Endothelial cell of hepatic sinusoid (primary cell): ENCODE measurements at regions not wholly inside any gene's neighbourhood (a gene's known extent, or its start where the extent isn't known, plus 50 kb on each side); places are given as distances from the start of the nearest gene placed in this dataset.

Source experiments
- in situ Hi-C: cut with HindIII; loops from 2 replicates; pipeline ENCODE4 v1.10.0; 2017; ENCODE audit warnings: low sequenced_read_pairs

- in situ Hi-C loops = no loop called here
Measured at GRCh38 chr3:147989344-147989743, 580.2 kb downstream of the ZIC1 start.

DNA sequence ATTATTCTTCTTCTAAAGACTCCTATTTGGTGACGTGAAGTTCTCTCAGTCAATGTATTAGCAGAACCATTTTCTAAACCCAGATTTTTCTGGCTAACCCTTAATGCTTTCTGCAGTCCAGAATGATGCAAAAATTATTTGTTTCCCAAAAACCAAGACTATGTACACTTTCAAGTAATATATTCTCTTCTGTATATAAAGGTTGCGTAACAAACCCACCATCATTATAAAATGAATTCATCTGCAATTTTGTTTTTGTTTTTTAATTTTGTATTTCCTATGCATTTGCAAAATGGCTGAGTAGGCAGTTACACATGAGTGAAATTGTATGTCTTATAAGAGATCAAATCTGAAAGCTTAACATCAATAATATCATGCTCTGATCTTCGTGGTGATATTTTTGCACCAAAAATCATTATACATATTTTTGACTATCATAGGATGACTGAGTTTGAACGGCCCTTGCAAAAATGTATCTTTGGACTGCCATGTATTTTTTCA, 593.6 kb downstream of the ZIC1 start:
- in situ Hi-C loops = no loop called here

DNA sequence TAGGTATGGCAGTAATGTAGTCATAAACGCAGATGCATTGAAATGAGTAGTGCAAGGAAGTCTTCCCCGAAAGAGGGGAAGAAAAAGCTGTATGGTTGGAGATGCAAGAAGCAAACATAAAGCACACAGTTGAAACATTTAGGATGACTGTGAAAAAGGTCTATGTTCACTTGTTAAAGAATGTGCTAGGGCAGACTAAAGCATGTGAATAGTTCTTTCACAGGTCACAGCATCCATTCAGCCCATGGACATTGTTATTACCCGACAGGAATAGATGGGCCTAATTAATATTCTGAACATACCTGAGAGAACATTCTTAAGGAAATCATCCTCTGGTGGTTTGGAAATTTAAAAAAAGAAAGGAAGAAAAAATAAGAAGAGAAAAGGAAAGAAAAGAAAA, 595.2 kb downstream of the ZIC1 start:
- in situ Hi-C loops = no loop called here

DNA sequence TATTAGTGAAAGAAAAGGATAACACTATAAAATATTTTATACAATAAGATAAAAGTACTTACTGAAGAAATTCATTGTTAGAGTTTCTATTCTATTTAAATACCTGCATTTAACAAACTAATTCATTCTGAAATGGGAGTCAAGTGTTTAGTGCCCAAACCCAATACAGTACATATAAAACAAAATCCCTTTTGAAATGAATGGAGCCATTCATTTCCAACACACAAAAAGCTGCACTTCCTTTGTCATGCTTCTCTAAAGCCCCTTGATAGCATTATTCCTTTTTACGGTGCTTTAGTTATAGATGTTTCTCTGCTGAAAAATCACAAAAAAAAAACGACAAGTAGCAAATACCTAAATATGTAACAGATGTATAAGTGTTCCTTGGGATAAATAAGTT, 596.3 kb downstream of the ZIC1 start:
- in situ Hi-C loops = no loop called here

- in situ Hi-C loops = no loop called here
Measured at GRCh38 chr3:148006508-148006907, 597.3 kb downstream of the ZIC1 start.

DNA sequence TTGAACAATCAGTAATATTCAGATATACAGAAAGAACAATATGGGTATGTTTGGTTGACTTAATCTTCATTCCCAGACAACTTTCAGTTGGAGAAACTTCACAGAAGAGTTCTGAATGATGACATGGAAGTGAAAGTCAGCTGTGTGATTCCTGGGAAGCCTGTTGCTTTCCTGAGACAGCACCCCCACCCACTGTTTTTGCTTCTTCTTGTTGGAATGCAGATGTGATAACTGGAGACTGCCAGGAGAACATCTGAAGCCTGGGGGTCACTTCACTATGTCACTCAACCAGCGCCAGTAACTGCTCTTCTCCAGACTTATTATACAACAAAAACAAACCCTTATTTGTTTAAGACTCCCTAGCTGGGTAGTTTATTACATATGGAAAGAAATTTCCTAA, 599.4 kb downstream of the ZIC1 start:
- in situ Hi-C loops = no loop called here

- in situ Hi-C loops = no loop called here
Measured at GRCh38 chr3:148020861-148021260, 611.7 kb downstream of the ZIC1 start.

- in situ Hi-C loops = no loop called here
Measured at GRCh38 chr3:148021381-148021780, 612.2 kb downstream of the ZIC1 start.

- in situ Hi-C loops = no loop called here
Measured at GRCh38 chr3:148023994-148024393, 614.8 kb downstream of the ZIC1 start.

- in situ Hi-C loops = no loop called here
Measured at GRCh38 chr3:148026009-148026588, 616.9 kb downstream of the ZIC1 start.

DNA sequence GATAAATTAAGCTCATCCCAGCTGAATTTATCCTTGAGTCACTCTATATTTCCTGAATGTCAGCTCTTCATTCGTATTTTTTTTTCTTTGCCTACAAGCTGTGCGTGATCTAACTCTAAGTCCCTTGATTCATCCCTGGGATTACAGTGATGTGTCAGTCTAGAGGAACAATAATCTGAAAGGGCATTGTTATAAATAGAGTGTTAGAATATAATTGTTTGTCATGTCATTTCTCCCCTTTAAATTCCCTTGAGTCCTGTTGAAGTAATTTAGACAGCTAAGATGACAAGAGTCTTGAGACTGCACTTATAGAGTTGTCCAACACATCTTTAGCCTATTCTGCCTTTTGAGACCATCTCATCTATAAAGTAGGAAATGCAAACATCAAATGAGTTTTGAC, 621.8 kb downstream of the ZIC1 start:
- in situ Hi-C loops = no loop called here

DNA sequence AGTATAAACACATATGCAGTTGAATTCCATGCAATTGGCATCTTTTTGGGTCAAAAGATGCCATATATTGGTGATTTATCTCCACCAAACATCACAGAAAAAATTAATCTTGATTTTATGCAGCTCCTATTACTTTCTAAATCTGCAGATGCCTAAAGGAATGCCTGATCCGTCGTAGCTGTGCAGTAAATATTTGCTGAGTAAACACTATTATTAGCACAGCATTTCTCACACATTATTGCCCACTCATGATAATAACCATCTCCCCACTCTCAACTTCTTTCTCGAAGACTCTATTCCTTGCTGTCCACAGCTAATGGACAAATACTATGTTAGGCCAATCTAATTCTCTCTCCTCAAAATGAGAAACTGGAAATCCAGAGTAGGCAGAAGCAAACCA, 625.2 kb downstream of the ZIC1 start:
- in situ Hi-C loops = no loop called here

DNA sequence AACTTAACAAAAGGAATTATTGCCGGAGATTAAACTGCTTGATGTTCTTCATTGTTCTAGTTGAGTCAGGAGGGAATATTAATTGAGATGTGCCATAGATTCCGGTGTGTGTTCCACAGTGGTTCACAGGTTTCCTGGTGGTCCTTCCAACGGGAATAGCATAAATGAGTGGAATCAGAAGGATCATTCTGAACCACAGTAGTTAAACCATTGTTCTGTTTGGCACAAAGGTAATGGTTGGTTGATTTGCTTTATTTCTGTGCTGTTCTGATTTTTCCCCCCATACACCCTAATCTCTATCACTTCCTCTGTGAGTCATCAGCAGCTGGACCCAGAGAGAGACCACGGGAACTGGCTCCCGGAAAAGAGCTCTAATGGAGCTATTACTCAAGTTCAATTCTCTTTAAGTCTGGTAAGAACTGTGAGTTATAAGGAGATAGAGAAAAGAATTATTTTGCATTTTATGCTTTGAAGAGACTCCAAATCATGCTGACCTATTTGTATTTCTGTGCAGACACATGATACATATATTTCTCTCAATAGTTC, 627.2 kb downstream of the ZIC1 start:
- in situ Hi-C loops = no loop called here

GRCh38 chr3:148042663-148043445, 633.7 kb downstream of the ZIC1 start:
- in situ Hi-C loops = no loop called here

- in situ Hi-C loops = no loop called here
Measured at GRCh38 chr3:148044151-148044550, 635.0 kb downstream of the ZIC1 start.

DNA sequence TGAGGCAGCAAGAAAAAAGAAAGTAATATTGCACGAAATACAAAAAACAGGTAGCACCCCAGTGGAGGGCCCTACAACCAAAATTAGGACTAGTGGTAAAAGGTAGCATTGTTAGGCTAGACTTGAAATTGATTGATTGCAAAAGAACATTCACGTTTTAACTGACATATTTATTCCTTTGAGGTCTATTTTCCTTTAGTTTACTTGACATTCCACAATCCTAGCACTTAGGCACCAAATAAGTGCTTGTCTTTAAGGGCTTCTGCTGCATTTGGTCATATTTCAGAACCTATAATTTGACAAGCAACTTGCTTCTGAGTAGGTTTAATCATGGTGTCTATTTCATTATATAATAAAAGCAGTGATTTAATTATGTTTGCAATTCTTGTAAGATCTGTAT, 642.7 kb upstream of the AGTR1 start:
- in situ Hi-C loops = no loop called here

GRCh38 chr3:148062590-148062989, 635.1 kb upstream of the AGTR1 start:
- in situ Hi-C loops = no loop called here

- in situ Hi-C loops = no loop called here
Measured at GRCh38 chr3:148066802-148067201, 630.9 kb upstream of the AGTR1 start.

GRCh38 chr3:148068466-148068865, 629.2 kb upstream of the AGTR1 start:
- in situ Hi-C loops = no loop called here

GRCh38 chr3:148070041-148070440, 627.7 kb upstream of the AGTR1 start:
- in situ Hi-C loops = no loop called here

- in situ Hi-C loops = no loop called here
Measured at GRCh38 chr3:148073721-148074456, 623.8 kb upstream of the AGTR1 start.

DNA sequence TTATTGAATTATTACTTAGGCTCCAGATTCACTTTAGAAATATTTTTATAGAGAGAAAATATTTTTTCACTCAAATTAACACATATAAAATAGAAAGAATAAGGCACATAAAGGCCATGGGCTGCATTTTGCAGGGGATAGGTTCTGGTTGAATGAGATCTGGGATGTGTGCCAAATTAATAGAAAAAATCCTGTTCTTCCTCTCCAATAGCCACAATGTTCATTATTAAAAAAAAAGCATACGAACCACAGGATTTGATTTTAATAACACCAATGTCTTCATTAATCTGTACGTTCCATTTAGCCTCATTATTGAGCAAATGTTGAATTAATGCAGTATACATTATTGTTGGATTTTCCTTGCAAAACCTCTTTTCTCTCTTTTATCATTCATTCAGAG, 622.8 kb upstream of the AGTR1 start:
- in situ Hi-C loops = no loop called here
